A549 (cell line): ENCODE measurements at regions not wholly inside any gene's neighbourhood (a gene's known extent, or its start where the extent isn't known, plus 50 kb on each side); places are given as distances from the start of the nearest gene placed in this dataset.

Source experiments
- ATAC-seq, 2 experiments: fragments of 200-7000 bp in 1 of 2; fragments of >200 bp in 1 of 2; cut with Nextera tagmentation in 1 of 2; cut with Tn5 transposase in 1 of 2; 3 replicates each; pipeline versions ENCODE4 v1.8.0 to v1.9.1; 2018 to 2020; ENCODE audit warnings: mild to moderate bottlenecking in 1 of 2, moderate library complexity in 1 of 2
- CTCF ChIA-PET: fragments of 300-600 bp; sonication (Branson Sonifier 250); formaldehyde crosslinking; extraction: SDS; loops from one replicate; lab custom pipeline; 2021; ENCODE audit warnings: antibody characterized with exemption, inconsistent platforms; lab: Yijun Ruan, JAX
- POLR2A ChIA-PET: fragments of 350-600 bp; formaldehyde crosslinking; extraction: SDS; loops from one replicate; lab custom pipeline; 2021; ENCODE audit warnings: antibody characterized with exemption, inconsistent platforms; lab: Yijun Ruan, JAX
- DNase-seq, 2 experiments: peaks; one replicate each; pipeline versions ENCODE4 v3.0.0 to v3.0.0-alpha.2; 2011 to 2016; ENCODE audit warnings: low read depth in 1 of 2, low spot score in 1 of 2
- FAIRE-seq: peaks from 2 replicates; lab custom pipeline; 2011; peaks lifted over from hg19 to GRCh38; lab: Jason Lieb, UNC
- H3K27ac ChIP-seq, 2 experiments: fragments of >200 bp; sonication (Bioruptor Twin); formaldehyde crosslinking; 3 replicates each; pipeline ENCODE4 v1.5.1; 2016 to 2017
- H3K4me1 ChIP-seq: fragments of >200 bp; sonication (Bioruptor Twin); formaldehyde crosslinking; 3 replicates; pipeline ENCODE4 v1.6.1; 2016
- H3K4me2 ChIP-seq: fragments of >200 bp; sonication (Bioruptor Twin); formaldehyde crosslinking; 3 replicates; pipeline ENCODE4 v1.6.1; 2016
- H3K4me3 ChIP-seq: fragments of >200 bp; sonication (Bioruptor Twin); formaldehyde crosslinking; 3 replicates; pipeline ENCODE4 v1.5.1; 2016
- H3K9me3 ChIP-seq: fragments of >200 bp; sonication (Bioruptor Twin); formaldehyde crosslinking; 3 replicates; pipeline ENCODE4 v1.6.1; 2016
- CBX8 ChIP-seq: fragments of 200-600 bp; sonication (generic); IDR thresholded peaks from 2 replicates; pipeline ENCODE4 v1.6.1; 2016
- CEBPB ChIP-seq, 2 experiments: fragments of >200 bp in 1 of 2; sonication (Bioruptor Twin) in 1 of 2; formaldehyde crosslinking in 1 of 2; IDR thresholded peaks; 2 replicates each; pipeline ENCODE4 v1.6.1; 2012 to 2016
- CHD2 ChIP-seq: fragments of 150-350 bp; IDR thresholded peaks from 2 replicates; pipeline ENCODE4 v1.6.1; 2014; ENCODE audit warnings: low read length; ENCODE audit not compliant: partially characterized antibody
- EHMT2 ChIP-seq: fragments of 200-600 bp; sonication (generic); IDR thresholded peaks from 2 replicates; pipeline ENCODE4 v1.6.1; 2016; ENCODE audit warnings: antibody characterized with exemption, low read depth, mild to moderate bottlenecking, moderate library complexity
- ELK1 ChIP-seq: fragments of 150-350 bp; IDR thresholded peaks from 2 replicates; pipeline ENCODE4 v1.6.1; 2014; ENCODE audit warnings: low read depth, mild to moderate bottlenecking, low read length
- ESRRA ChIP-seq: fragments of 150-350 bp; IDR thresholded peaks from 2 replicates; pipeline ENCODE4 v1.6.1; 2014; ENCODE audit warnings: mild to moderate bottlenecking, low read length, borderline replicate concordance
- FOSL2 ChIP-seq, 2 experiments: fragments of 450-650 bp in 1 of 2; fragments of >200 bp in 1 of 2; sonication (Bioruptor Twin) in 1 of 2; formaldehyde crosslinking; IDR thresholded peaks; 2 replicates each; pipeline versions ENCODE4 v1.5.0 to v1.6.1; 2016 to 2020; ENCODE audit warnings: mild to moderate bottlenecking in 1 of 2, moderate library complexity in 1 of 2
- FOXS1 ChIP-seq: fragments of 250-450 bp; sonication (Bioruptor Pico); IDR thresholded peaks from 2 replicates; pipeline ENCODE4 v1.5.0; 2020; ENCODE audit warnings: mild to moderate bottlenecking, moderate library complexity
- HOXA7 ChIP-seq: fragments of 250-450 bp; sonication (Bioruptor Pico); IDR thresholded peaks from 2 replicates; pipeline ENCODE4 v1.5.0; 2020; ENCODE audit warnings: mild to moderate bottlenecking, moderate library complexity
- HOXB13 ChIP-seq: fragments of 250-450 bp; sonication (Bioruptor Pico); IDR thresholded peaks from 2 replicates; pipeline ENCODE4 v1.5.0; 2020; ENCODE audit warnings: low read depth, mild to moderate bottlenecking, moderate library complexity
- JUN ChIP-seq, 2 experiments: fragments of >200 bp; sonication (Bioruptor Twin); formaldehyde crosslinking; IDR thresholded peaks; 2 replicates in 1 of 2; 3 replicates in 1 of 2; pipeline ENCODE4 v1.6.1; 2016 to 2017
- JUNB ChIP-seq: fragments of >200 bp; sonication (Bioruptor Twin); formaldehyde crosslinking; IDR thresholded peaks from 2 replicates; pipeline ENCODE4 v1.6.1; 2016
- KDM1A ChIP-seq: fragments of 200-600 bp; sonication (generic); IDR thresholded peaks from 2 replicates; pipeline ENCODE4 v1.6.1; 2016; ENCODE audit warnings: low read depth, mild to moderate bottlenecking
- KDM5A ChIP-seq: fragments of 200-600 bp; sonication (generic); IDR thresholded peaks from 2 replicates; pipeline ENCODE4 v1.6.1; 2016; ENCODE audit warnings: antibody characterized with exemption, mild to moderate bottlenecking
- MAZ ChIP-seq: fragments of 150-350 bp; IDR thresholded peaks from 2 replicates; pipeline ENCODE4 v1.6.1; 2014; ENCODE audit warnings: antibody characterized with exemption, low read depth, low read length, borderline replicate concordance
- NFE2L2 ChIP-seq: fragments of 150-350 bp; conservative IDR thresholded peaks from 2 replicates; pipeline ENCODE4 v1.6.1; 2014; ENCODE audit warnings: low read length
- NR3C1 ChIP-seq: fragments of >200 bp; sonication (Bioruptor Twin); formaldehyde crosslinking; IDR thresholded peaks from 3 replicates; pipeline ENCODE4 v1.6.1; 2017
- PBX3 ChIP-seq: IDR thresholded peaks from 2 replicates; pipeline ENCODE4 v1.6.1; 2012
- RAD21 ChIP-seq, 2 experiments: fragments of >200 bp in 1 of 2; sonication (Bioruptor Twin) in 1 of 2; formaldehyde crosslinking in 1 of 2; IDR thresholded peaks in 1 of 2; conservative IDR thresholded peaks in 1 of 2; 2 replicates in 1 of 2; 3 replicates in 1 of 2; pipeline ENCODE4 v1.6.1; 2012 to 2018; ENCODE audit warnings: inconsistent platforms in 1 of 2
- RCOR1 ChIP-seq: fragments of 150-350 bp; IDR thresholded peaks from 2 replicates; pipeline ENCODE4 v1.6.1; 2014; ENCODE audit warnings: antibody characterized with exemption, low read length, low read depth
- TFCP2L1 ChIP-seq: fragments of 250-450 bp; sonication (Bioruptor Pico); IDR thresholded peaks from 2 replicates; pipeline ENCODE4 v1.5.0; 2021; ENCODE audit warnings: mild to moderate bottlenecking
- ZFP36 ChIP-seq: fragments of 450-650 bp; IDR thresholded peaks from 2 replicates; pipeline ENCODE4 v1.6.1; 2014; ENCODE audit warnings: borderline replicate concordance; ENCODE audit not compliant: partially characterized antibody
- WGBS: methylation state at CpG from one replicate; pipeline ENCODE4 v1.1.6; 2017; ENCODE audit errors: missing lambda C conversion rate; 5-methylcytosine and 5-hydroxymethylcytosine counted together

- H3K4me2 ChIP-seq = no peak overlapping the region
- ATAC-seq = no peak
- no peak for TF ChIP-seq NR3C1
- TF ChIP-seq MAZ = no peak
- TF ChIP-seq, all 56 proteins: peak for 0
- DNase-seq (no peak), FAIRE-seq (no peak)
- Histone ChIP-seq H3K9me3 (no peaks in the 10 kb centered on the region), H3K4me1 (no peaks in the 10 kb centered on the region), H3K27ac (no peak overlapping the region), H3K4me3 (no peak overlapping the region)
- ChIA-PET CTCF (no interaction called here), POLR2A (no interaction called here)
- WGBS = 3% methylated on average over 5 of the region's 5 CpGs
Observed at GRCh38 chr10:129046962-129047361, 420.1 kb upstream of the MGMT start.

- H3K9me3 ChIP-seq = no peaks in the 10 kb centered on the region
- FAIRE-seq (no peak), ATAC-seq (no peak), DNase-seq (no peak)
- ChIA-PET POLR2A (no interaction called here), CTCF (interaction anchor here (0.6 kb wide), 1 partner anchor 253 kb away, joined by 3 read pairs; no protein-coding TSS in a partner anchor)
- no peak for TF ChIP-seq HOXB13
- no peak for TF ChIP-seq JUNB
- TF ChIP-seq ESRRA = no peak
- no peak for TF ChIP-seq CHD2
- no peak for TF ChIP-seq JUN (IDR thresholded peaks at IDR 0.05)
- TF ChIP-seq RAD21 (conservative IDR thresholded peaks at IDR 0.05 in 1 of 2, IDR thresholded peaks at IDR 0.05 in 1 of 2) = no peak
- no peak for TF ChIP-seq RCOR1
- WGBS = 37% methylated on average over 3 of the region's 3 CpGs
- no peak overlapping the region for H3K27ac ChIP-seq
- H3K4me2 ChIP-seq = no peak overlapping the region
- no peak overlapping the region for H3K4me3 ChIP-seq
- H3K4me1 ChIP-seq = no peaks in the 10 kb centered on the region
Observed at GRCh38 chr10:129047600-129047999, 419.4 kb upstream of the MGMT start.

DNA sequence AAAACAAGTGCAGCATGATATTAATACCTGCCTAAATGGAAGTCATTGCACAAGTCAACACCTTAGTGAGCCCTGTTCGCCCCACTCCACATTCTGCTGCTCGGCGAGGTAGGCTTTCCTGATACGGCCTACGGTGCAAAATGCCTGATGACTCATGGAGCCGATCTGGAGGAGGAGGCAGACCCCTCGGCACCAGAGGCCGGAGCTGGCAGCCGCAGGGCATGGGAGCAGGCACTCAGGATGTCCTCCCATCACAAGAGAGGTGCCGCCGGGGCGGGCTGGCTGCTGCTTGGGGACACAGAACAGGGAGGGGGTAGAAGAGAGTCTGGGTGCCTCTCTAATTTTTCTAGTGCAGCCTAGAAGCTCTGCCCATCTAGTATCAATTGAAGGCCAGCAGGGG lies 418.5 kb upstream of the MGMT start:
- Histone ChIP-seq H3K4me2 (no peak overlapping the region), H3K4me3 (no peak overlapping the region), H3K27ac (no peak overlapping the region), H3K4me1 (no peaks in the 10 kb centered on the region), H3K9me3 (no peaks in the 10 kb centered on the region)
- no peak for ATAC-seq
- TF ChIP-seq NR3C1 (no peak), CBX8 (no peak), PBX3 (no peak), TFCP2L1 (no peak)
- no peak for FAIRE-seq
- DNase-seq = no peak
- ChIA-PET CTCF (no interaction called here), POLR2A (no interaction called here)
- WGBS = 21% methylated on average over 8 of the region's 12 CpGs

GRCh38 chr10:129049501-129049900 lies 417.5 kb upstream of the MGMT start:
- 19% methylated on average over 7 of the region's 7 CpGs for WGBS
- DNase-seq = no peak
- no peak overlapping the region for H3K27ac ChIP-seq
- TF ChIP-seq CEBPB (IDR thresholded peaks at IDR 0.05) (no peak), NFE2L2 (no peak), EHMT2 (no peak), RCOR1 (no peak), HOXA7 (no peak), ESRRA (no peak), ELK1 (no peak), ZFP36 (no peak), FOSL2 (IDR thresholded peaks at IDR 0.05) (no peak), FOSL2 (CRISPR knock-in tag; IDR thresholded peaks at IDR 0.05) (no peak), KDM1A (no peak), FOXS1 (CRISPR knock-in tag) (no peak), KDM5A (no peak)
- no peaks in the 10 kb centered on the region for H3K4me1 ChIP-seq
- POLR2A ChIA-PET = no interaction called here
- H3K4me3 ChIP-seq = no peak overlapping the region
- ATAC-seq = no peak
- H3K9me3 ChIP-seq = no peaks in the 10 kb centered on the region
- no peak overlapping the region for H3K4me2 ChIP-seq
- no peak for FAIRE-seq
- CTCF ChIA-PET = no interaction called here
